Tibial artery (tissue), 4 donors: ENCODE measurements at regions not wholly inside any gene's neighbourhood (a gene's known extent, or its start where the extent isn't known, plus 50 kb on each side); places are given as distances from the start of the nearest gene placed in this dataset.

Experiments used
- DNase-seq, 2 donors: peaks; one replicate each; pipeline ENCODE4 v3.0.0-alpha.2; 2019
- H3K27ac ChIP-seq, 2 donors: fragments of 200-600 bp; sonication (generic) in 1 of 2; 1 replicate in 1 of 2; 2 replicates in 1 of 2; pipeline ENCODE4 v1.5.1; 2018 to 2019; ENCODE audit warnings: mild to moderate bottlenecking in 1 of 2
- H3K27me3 ChIP-seq, 2 donors: fragments of 200-600 bp; sonication (generic) in 1 of 2; one replicate each; pipeline versions ENCODE4 v1.5.1 to v1.6.0; 2016 to 2019
- H3K36me3 ChIP-seq, 3 donors: fragments of 200-600 bp; sonication (generic) in 2 of 3; one replicate each; pipeline ENCODE4 v1.5.1; 2016 to 2019; ENCODE audit warnings: mild to moderate bottlenecking in 2 of 3
- H3K4me1 ChIP-seq, 4 donors: fragments of 200-600 bp; sonication (generic) in 2 of 4; 1 replicate in 3 of 4; 2 replicates in 1 of 4; pipeline ENCODE4 v1.5.1; 2016 to 2019
- H3K4me3 ChIP-seq, 2 donors: fragments of 200-600 bp; sonication (generic) in 1 of 2; 1 replicate in 1 of 2; 2 replicates in 1 of 2; pipeline ENCODE4 v1.5.1; 2018 to 2019; ENCODE audit warnings: mild to moderate bottlenecking in 2 of 2
- H3K9me3 ChIP-seq, 3 donors: fragments of 200-600 bp; sonication (generic) in 1 of 3; one replicate each; pipeline ENCODE4 v1.5.1; 2016 to 2019
- CTCF ChIP-seq, 2 experiments: fragments of 200-600 bp in 1 of 2; fragments of 450-650 bp in 1 of 2; IDR thresholded peaks; one replicate each; pipeline ENCODE4 v1.5.1; 2017 to 2019; ENCODE audit warnings: antibody characterized with exemption in 2 of 2, mild to moderate bottlenecking in 1 of 2, moderate library complexity in 1 of 2
- intact Hi-C: fragments of 100-400 bp; cut with DNase I; formaldehyde crosslinking; loops from one replicate; pipeline ENCODE4 v1.15.0; 2023; ENCODE audit warnings: low total_unique reads

DNA sequence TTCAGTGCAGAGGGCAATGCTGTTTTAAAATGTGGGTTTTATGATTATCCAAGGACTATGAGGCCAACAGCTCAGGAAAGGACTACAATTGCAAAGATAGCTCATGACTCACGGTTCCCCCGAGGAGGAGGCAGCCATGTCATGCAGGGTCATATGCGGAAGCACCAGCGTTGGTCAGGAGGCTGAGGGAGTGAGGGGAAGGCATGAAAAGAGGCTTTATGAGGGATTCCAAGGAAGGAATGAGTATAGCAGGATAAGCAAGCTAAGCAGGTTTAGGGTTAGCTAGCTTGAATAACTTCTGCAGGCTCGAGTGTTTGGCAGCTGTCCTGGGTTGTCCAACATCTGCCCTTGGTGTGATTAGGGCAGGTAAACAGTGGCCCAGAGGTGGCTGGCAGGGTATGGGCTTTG, 495.1 kb downstream of the SETD4 start:
- intact Hi-C loops: no loop called here
- no peak overlapping the region for H3K27ac ChIP-seq
- no peaks in the 10 kb centered on the region for H3K27me3 ChIP-seq
- peaks cover 0 to 38% (median 19%) of the 10 kb centered on the region in 4 donors for H3K4me1 ChIP-seq
- no peak overlapping the region for H3K4me3 ChIP-seq
- H3K36me3 ChIP-seq: no peaks in the 10 kb centered on the region
- no peak for TF ChIP-seq CTCF (IDR thresholded peaks at IDR 0.05)
- DNase-seq: peak; percentile 46 to 71
- H3K9me3 ChIP-seq: no peaks in the 10 kb centered on the region

- Histone ChIP-seq H3K27ac (no peak overlapping the region), H3K27me3 (no peaks in the 10 kb centered on the region), H3K36me3 (no peaks in the 10 kb centered on the region), H3K9me3 (no peaks in the 10 kb centered on the region), H3K4me3 (no peak overlapping the region), H3K4me1 (peaks cover 0 to 50% (median 19%) of the 10 kb centered on the region in 4 donors)
- no peak for TF ChIP-seq CTCF (IDR thresholded peaks at IDR 0.05)
- peak; percentile 60 to 69 for DNase-seq
- intact Hi-C loops: no loop called here
These were observed 496.4 kb downstream of the SETD4 start for GRCh38 chr21:35563885-35564451.

DNA sequence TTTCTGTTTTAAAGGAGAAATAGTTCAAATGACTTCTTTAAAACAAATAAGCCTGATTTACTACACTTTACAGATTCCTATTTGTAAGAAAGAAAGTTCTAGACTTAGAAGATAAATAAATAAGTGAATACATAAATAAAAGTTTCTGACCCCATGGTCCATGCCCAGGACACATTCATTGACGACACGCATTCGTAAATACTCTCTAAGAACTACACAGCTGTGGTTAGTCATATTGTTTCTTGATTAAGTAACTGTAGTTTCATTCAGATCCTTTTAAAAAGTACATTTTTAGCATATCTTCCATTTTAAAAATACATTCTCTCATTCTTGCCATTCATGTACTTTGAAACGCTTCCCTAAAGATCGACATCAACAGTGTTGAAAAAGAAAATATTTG, 497.4 kb downstream of the SETD4 start:
- Histone ChIP-seq H3K4me1 (peaks cover 0 to 51% (median 19%) of the 10 kb centered on the region in 4 donors), H3K4me3 (no peak overlapping the region), H3K36me3 (no peaks in the 10 kb centered on the region), H3K9me3 (no peaks in the 10 kb centered on the region), H3K27me3 (no peaks in the 10 kb centered on the region), H3K27ac (no peak overlapping the region)
- intact Hi-C loops: no loop called here
- DNase-seq: no peak
- no peak for TF ChIP-seq CTCF (IDR thresholded peaks at IDR 0.05)

DNA sequence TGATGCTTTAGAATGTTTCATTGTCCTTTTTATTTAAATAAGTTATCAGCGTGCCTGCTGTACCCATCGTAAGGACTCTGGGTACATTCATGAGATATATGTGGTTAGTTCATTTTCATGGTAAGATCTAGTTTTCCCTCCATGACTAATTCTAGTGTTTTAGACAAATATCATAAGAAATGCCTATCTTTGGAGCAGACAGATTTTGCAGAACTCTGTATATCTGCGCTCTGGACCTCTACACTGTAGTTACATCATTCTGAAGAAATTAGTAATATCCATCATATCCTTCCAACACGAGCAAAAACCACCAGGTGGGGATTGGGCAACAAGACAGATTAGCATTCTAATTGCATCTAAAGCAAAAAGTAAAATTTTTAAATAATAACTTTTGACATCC, 499.2 kb downstream of the SETD4 start:
- no peak for DNase-seq
- Histone ChIP-seq H3K9me3 (no peaks in the 10 kb centered on the region), H3K27ac (no peak overlapping the region), H3K4me1 (peaks cover 0 to 51% (median 19%) of the 10 kb centered on the region in 4 donors), H3K4me3 (no peak overlapping the region), H3K27me3 (no peaks in the 10 kb centered on the region), H3K36me3 (no peaks in the 10 kb centered on the region)
- TF ChIP-seq CTCF (IDR thresholded peaks at IDR 0.05): no peak
- intact Hi-C loops: no loop called here

DNA sequence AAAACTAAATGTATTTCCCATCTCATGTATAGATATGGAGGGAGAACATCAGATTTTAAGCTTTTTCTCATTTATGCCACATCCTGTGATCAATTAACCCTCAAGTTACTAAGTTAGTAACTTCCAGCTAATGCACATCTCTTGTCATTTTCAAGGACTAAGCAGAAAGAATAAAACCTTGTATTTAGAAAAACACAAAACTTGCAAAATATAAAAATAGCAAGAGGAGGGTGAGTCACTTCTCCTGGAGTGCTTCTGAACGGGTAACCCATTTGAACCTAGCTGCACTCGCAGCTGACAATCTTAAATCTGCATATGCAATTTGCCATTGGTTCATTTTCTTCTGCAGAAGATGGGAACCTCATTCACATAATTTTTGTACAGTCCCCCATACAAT, 500.5 kb downstream of the SETD4 start:
- H3K4me1 ChIP-seq: peaks cover 0 to 44% (median 14%) of the 10 kb centered on the region in 4 donors
- no peak overlapping the region for H3K27ac ChIP-seq
- no peak for TF ChIP-seq CTCF (IDR thresholded peaks at IDR 0.05)
- H3K27me3 ChIP-seq: no peaks in the 10 kb centered on the region
- H3K36me3 ChIP-seq: no peaks in the 10 kb centered on the region
- H3K4me3 ChIP-seq: no peak overlapping the region
- DNase-seq: no peak
- intact Hi-C loops: no loop called here
- no peaks in the 10 kb centered on the region for H3K9me3 ChIP-seq
